OCI-LY3 (cell line): ENCODE measurements at regions not wholly inside any gene's neighbourhood (a gene's known extent, or its start where the extent isn't known, plus 50 kb on each side); places are given as distances from the start of the nearest gene placed in this dataset.

Source experiments
- H2AFZ ChIP-seq: fragments of 200-600, 300-600 bp; shearing (Covaris generic); 2 replicates; pipeline ENCODE4 v1.6.0; 2014; ENCODE audit warnings: antibody characterized with exemption, low read depth, low read length
- H3K27ac ChIP-seq: fragments of 200-600, 300-600 bp; sonication (generic); 2 replicates; pipeline ENCODE4 v1.5.1; 2014; ENCODE audit warnings: mild to moderate bottlenecking, low read length, moderate library complexity, mixed read lengths
- H3K27me3 ChIP-seq: fragments of 200-600, 300-600 bp; sonication (generic); 2 replicates; pipeline ENCODE4 v1.6.1; 2014; ENCODE audit warnings: low read depth, low read length, mixed read lengths
- H3K36me3 ChIP-seq: fragments of 200-600, 300-600 bp; sonication (generic); replicated peaks from 2 replicates; pipeline ENCODE3; 2014; ENCODE audit warnings: low read depth, low read length, mixed read lengths
- H3K4me1 ChIP-seq: fragments of 300-600, 200-600 bp; sonication (generic); 2 replicates; pipeline ENCODE4 v1.6.1; 2014; ENCODE audit warnings: low read length, mixed read lengths
- H3K4me2 ChIP-seq: fragments of 200-600, 300-600 bp; sonication (generic); 2 replicates; pipeline ENCODE4 v1.6.1; 2014; ENCODE audit warnings: low read length, mixed read lengths
- H3K4me3 ChIP-seq: fragments of 300-600, 200-600 bp; sonication (generic); 2 replicates; pipeline ENCODE4 v1.5.1; 2014; ENCODE audit warnings: antibody characterized with exemption, mild to moderate bottlenecking, low read length, moderate library complexity
- H3K79me2 ChIP-seq: fragments of 300-600, 200-600 bp; shearing (Covaris generic); 2 replicates; pipeline ENCODE4 v1.6.1; 2014; ENCODE audit warnings: mild to moderate bottlenecking, low read length, mixed read lengths
- H3K9ac ChIP-seq: fragments of 300-600, 200-600 bp; shearing (Covaris generic); 2 replicates; pipeline ENCODE4 v1.6.0; 2014; ENCODE audit warnings: mild to moderate bottlenecking, low read length, moderate library complexity
- H3K9me3 ChIP-seq: fragments of 200-600, 300-600 bp; shearing (Covaris generic); 2 replicates; pipeline ENCODE4 v1.6.1; 2014; ENCODE audit warnings: low read length, mixed read lengths; ENCODE audit not compliant: insufficient read depth
- H4K20me1 ChIP-seq: fragments of 200-600, 300-600 bp; sonication (generic); 2 replicates; pipeline ENCODE4 v1.6.1; 2016; ENCODE audit warnings: low read length, mixed read lengths; ENCODE audit not compliant: insufficient read depth
- EZH2phosphoT487 ChIP-seq: fragments of 200-600 bp; shearing (Covaris generic); IDR thresholded peaks from 2 replicates; pipeline ENCODE4 v1.6.1; 2018; ENCODE audit warnings: antibody characterized with exemption, mixed run types, low read depth
- TF ChIP-seq, protein P1 (sequence below): fragments of 200-600, 300-600 bp; sonication (generic); IDR thresholded peaks from 2 replicates; pipeline ENCODE4 v1.5.1; 2014; ENCODE audit warnings: antibody characterized with exemption, low read length, low read depth

DNA sequence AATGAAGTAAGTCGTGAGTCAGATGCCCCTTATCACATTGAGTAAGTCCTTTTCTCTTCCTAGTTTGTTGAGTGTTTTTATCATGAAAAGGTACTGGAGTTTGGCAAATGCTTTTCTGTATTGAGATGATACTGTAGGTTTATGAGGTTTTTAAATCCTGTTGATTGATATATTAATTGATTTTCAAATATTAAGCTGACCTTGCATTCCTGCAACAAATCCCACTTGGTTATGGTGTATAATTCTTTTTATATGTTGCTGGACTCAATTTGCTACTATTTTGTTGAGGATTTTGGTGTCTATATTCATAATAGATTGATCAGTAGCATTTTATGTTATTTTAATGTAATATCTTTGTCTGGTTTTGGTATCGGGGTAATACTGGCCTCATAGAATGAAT lies 81.0 kb upstream of the BNC2 start:
- Histone ChIP-seq H4K20me1 (no peaks in the 10 kb centered on the region), H3K4me3 (no peak overlapping the region), H3K27me3 (no peaks in the 10 kb centered on the region), H3K9me3 (no peaks in the 10 kb centered on the region), H3K4me1 (no peaks in the 10 kb centered on the region), H2AFZ (no peak overlapping the region), H3K4me2 (no peak overlapping the region), H3K36me3 (no peaks in the 10 kb centered on the region), H3K79me2 (no peaks in the 10 kb centered on the region), H3K27ac (no peak overlapping the region), H3K9ac (no peak overlapping the region)
- TF ChIP-seq EZH2phosphoT487 = no peak
- TF ChIP-seq, protein P1, sequence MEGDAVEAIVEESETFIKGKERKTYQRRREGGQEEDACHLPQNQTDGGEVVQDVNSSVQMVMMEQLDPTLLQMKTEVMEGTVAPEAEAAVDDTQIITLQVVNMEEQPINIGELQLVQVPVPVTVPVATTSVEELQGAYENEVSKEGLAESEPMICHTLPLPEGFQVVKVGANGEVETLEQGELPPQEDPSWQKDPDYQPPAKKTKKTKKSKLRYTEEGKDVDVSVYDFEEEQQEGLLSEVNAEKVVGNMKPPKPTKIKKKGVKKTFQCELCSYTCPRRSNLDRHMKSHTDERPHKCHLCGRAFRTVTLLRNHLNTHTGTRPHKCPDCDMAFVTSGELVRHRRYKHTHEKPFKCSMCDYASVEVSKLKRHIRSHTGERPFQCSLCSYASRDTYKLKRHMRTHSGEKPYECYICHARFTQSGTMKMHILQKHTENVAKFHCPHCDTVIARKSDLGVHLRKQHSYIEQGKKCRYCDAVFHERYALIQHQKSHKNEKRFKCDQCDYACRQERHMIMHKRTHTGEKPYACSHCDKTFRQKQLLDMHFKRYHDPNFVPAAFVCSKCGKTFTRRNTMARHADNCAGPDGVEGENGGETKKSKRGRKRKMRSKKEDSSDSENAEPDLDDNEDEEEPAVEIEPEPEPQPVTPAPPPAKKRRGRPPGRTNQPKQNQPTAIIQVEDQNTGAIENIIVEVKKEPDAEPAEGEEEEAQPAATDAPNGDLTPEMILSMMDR = no peak

DNA sequence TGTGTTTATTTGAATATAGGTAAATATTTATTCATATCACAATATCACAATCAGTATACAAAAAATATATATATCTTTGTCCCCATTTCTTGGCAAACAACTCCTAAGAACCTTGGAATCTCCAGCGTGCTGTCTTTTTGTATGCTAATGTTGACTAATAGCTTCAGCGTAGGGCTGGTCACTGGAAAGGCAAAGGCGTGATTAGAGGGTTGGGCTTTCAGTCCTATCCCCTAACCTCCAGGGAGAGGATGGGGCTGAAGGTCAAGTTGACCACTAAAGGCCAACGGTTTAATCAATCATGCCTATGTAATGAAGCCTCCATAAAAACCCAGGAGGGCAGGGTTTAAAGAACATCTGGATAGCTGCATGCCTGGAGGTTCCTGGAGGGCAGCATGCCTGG lies 79.6 kb upstream of the BNC2 start:
- Histone ChIP-seq H3K9ac (no peak overlapping the region), H3K4me3 (no peak overlapping the region), H3K4me1 (no peaks in the 10 kb centered on the region), H3K4me2 (no peak overlapping the region), H3K36me3 (no peaks in the 10 kb centered on the region), H3K27ac (no peak overlapping the region), H4K20me1 (no peaks in the 10 kb centered on the region), H3K9me3 (no peaks in the 10 kb centered on the region), H3K79me2 (no peaks in the 10 kb centered on the region), H3K27me3 (no peaks in the 10 kb centered on the region), H2AFZ (no peak overlapping the region)
- TF ChIP-seq, protein P1 = no peak
- no peak for TF ChIP-seq EZH2phosphoT487

DNA sequence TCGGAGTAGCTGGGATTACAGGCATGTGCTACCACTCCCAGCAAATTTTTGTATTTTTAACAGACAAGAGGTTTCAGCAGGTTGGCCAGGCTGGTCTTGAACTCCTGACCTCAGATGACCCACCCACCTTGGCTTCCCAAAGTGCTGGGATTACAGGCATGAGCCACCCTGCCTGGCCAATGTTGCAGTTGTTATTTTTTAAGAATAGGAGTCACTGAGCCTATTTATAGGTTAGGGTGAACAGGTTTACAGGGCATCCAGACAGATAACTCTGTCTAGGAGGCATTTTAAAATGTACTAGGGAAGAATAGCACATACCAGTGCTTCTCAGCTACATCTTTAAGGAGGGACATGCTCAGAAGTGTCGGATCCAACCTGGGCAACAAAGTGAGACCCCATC lies 60.1 kb upstream of the BNC2 start:
- TF ChIP-seq EZH2phosphoT487 = no peak
- TF ChIP-seq, protein P1 = no peak
- H3K4me3 ChIP-seq = no peak overlapping the region
- H3K4me1 ChIP-seq = no peaks in the 10 kb centered on the region
- no peak overlapping the region for H2AFZ ChIP-seq
- no peak overlapping the region for H3K4me2 ChIP-seq
- H3K9me3 ChIP-seq = no peaks in the 10 kb centered on the region
- no peaks in the 10 kb centered on the region for H3K27me3 ChIP-seq
- H3K27ac ChIP-seq = no peak overlapping the region
- no peaks in the 10 kb centered on the region for H3K79me2 ChIP-seq
- no peaks in the 10 kb centered on the region for H3K36me3 ChIP-seq
- no peak overlapping the region for H3K9ac ChIP-seq
- H4K20me1 ChIP-seq = no peaks in the 10 kb centered on the region

DNA sequence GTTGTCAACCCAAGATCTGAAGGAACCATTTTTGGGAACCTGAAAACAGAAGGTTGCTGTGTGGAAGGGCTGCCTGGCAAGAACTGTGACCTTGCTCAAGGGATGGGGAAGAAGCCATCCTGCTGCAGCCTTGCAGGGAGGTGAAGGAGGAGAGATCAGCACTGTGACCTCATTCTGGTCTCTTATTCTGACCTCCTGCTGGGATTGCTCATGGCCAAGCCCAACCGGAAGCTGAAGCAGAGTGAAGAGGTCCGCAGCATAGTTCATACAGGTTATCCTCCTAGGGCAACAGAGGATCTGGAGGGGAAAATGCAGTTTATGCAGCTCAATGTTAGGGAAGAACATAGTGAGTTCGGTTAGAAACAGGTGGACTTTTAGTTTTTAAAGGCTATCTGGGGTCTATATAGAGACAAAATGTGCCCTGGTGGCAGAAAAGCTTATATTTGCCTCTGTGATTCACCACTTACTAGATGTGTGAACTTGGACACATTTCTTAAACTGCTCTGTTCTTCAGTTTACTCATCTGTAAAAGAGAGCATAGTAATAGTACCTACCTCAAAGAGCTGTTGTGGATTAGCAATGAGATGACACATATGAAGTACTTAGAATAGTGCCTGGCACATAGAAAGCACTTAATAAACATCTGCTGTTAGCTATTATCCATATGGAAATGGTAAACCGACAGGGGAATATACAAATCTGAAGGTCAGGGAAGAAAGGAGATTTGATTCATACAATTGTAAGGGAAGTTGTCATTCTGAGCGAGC lies 57.9 kb upstream of the BNC2 start:
- no peaks in the 10 kb centered on the region for H3K36me3 ChIP-seq
- H3K27ac ChIP-seq = no peak overlapping the region
- H2AFZ ChIP-seq = no peak overlapping the region
- no peak overlapping the region for H3K4me2 ChIP-seq
- H3K79me2 ChIP-seq = no peaks in the 10 kb centered on the region
- no peaks in the 10 kb centered on the region for H3K4me1 ChIP-seq
- H3K9ac ChIP-seq = no peak overlapping the region
- H4K20me1 ChIP-seq = no peaks in the 10 kb centered on the region
- no peaks in the 10 kb centered on the region for H3K27me3 ChIP-seq
- H3K9me3 ChIP-seq = no peaks in the 10 kb centered on the region
- TF ChIP-seq EZH2phosphoT487 = no peak
- TF ChIP-seq, protein P1 = no peak
- H3K4me3 ChIP-seq = no peak overlapping the region
